ENCODE measurements at regions not wholly inside any gene's neighbourhood (a gene's known extent, or its start where the extent isn't known, plus 50 kb on each side); places are given as distances from the start of the nearest gene placed in this dataset.

GRCh38 chr2:167790781-167791450 lies 456.5 kb downstream of the STK39 start:
- TF ChIP-seq CTCF (IDR thresholded peaks at IDR 0.05): no peak
- no peak for TF ChIP-seq POLR2A (IDR thresholded peaks at IDR 0.05)
- TF ChIP-seq POLR2AphosphoS5 (IDR thresholded peaks at IDR 0.05): no peak
